Panc1 (cell line): ENCODE measurements at regions not wholly inside any gene's neighbourhood (a gene's known extent, or its start where the extent isn't known, plus 50 kb on each side); places are given as distances from the start of the nearest gene placed in this dataset.

Experiments
- CTCF ChIP-seq: fragments of 450-650 bp; IDR thresholded peaks from 2 replicates; pipeline ENCODE4 v1.5.1; 2017; ENCODE audit warnings: mild to moderate bottlenecking
- SIN3A ChIP-seq: IDR thresholded peaks from 2 replicates; pipeline ENCODE4 v1.6.1; 2012; ENCODE audit warnings: low read depth, mild to moderate bottlenecking, low read length, moderate library complexity, borderline replicate concordance; ENCODE audit not compliant: insufficient read depth

- TF ChIP-seq CTCF (no peak), SIN3A (no peak)
These were observed 242.5 kb upstream of the GPC6 start for GRCh38 chr13:92984151-92984550.
